Stimulated activated CD4-positive, alpha-beta T cell treated with anti-CD3 and anti-CD28 coated beads, TNF-alpha, amount 100 ng/mL, for 48 hours (primary cell): ENCODE measurements at regions not wholly inside any gene's neighbourhood (a gene's known extent, or its start where the extent isn't known, plus 50 kb on each side); places are given as distances from the start of the nearest gene placed in this dataset.

Experiments used
- DNase-seq, 3 donors: peaks; one replicate each; pipeline ENCODE4 v3.0.0-alpha.2; 2020; ENCODE audit warnings: low read depth in 3 of 3

DNA sequence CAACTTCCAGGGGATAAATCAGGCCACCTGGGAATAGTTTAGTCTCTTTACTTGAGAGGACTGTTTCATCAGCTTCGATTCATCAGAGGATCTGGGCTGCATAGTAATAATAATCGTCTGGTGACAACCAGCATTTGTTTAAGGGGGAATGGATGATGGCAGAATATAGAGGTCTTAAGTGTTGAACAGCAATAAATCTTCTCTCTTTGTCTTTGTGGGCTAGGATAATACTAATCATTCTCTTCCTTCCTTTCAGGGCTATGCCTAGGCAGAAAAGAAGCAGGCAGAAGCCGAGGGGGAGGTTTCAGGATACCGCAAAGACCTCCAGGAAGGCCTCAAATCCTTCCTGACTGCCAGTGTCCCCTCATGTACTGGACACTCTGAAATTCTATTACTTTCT is 150.4 kb upstream of the GAREM1 start:
- no peak for DNase-seq

DNA sequence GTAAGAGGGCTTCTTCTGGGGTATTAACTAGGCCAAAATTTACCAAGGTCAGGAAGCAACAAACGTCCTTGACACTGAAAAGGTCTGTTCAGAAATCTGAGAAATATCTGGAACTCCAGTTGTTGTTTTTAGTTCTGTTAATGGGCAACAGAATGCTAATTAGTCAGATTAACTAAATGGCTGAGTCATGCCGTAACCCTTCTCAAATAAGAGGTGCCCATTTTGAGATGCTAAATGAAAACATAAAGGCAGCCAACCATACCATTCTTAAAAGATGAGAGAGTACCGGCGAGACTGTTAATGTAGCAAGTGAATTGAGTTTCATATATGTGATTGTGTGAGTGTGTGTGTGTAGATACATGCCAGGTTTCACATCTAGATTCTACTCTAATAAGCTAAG is 147.9 kb upstream of the GAREM1 start:
- no peak for DNase-seq

DNA sequence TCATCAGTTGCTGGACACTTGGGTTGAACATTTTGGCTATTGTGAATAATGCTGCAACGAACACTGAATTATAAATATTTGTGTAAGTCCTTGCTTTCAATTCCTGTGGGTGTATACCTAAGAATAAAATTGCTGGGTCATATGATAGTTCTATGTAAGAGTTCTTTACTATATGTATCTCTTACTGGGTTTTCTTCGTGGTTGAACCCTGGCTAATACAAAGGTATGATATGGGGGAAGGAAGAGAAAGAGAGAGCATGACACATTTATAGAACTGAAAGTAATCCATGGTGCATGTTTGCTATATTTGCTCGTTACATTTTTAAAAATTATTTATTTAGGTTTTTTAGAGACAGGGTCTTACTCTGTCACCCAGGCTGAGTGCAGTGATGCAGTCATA is 143.1 kb upstream of the GAREM1 start:
- no peak for DNase-seq

DNA sequence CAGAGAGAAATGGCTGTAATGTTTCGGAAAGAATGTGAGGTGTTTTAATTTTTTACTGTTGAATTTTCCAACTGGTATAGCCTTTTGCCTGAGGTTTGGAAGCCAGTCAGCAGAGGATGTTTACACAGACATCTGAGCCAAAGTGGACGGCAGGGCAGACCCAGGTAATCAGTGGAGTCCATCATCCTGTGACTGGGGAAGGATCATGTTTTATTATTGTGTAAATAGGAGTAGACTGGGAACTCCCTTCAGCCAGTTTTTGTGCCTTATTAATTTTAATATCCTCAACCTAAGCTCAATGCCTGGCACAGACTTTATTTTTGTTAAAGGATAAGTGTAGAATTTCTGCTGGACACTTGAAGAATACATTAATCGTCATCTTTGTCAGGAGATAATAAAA is 142.0 kb upstream of the GAREM1 start:
- no peak for DNase-seq

DNA sequence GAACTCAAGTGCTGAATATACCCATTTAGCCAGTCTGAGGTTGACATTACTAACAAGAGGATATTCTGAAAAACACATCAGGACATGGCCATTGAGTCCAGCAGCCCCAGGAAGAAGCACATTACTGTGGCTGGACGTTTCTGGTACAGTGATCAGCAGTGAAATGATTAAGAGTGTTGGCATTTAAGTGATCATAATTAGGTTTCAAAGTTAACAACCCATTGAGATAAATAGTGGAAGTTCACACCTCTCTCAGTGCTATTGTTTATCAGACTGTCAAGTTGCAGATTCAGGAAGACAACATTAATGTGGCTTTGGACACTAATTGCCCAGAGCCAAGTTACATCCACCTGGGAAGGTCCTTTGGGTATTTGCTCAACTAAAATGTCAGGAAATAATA is 139.5 kb upstream of the GAREM1 start:
- no peak for DNase-seq

DNA sequence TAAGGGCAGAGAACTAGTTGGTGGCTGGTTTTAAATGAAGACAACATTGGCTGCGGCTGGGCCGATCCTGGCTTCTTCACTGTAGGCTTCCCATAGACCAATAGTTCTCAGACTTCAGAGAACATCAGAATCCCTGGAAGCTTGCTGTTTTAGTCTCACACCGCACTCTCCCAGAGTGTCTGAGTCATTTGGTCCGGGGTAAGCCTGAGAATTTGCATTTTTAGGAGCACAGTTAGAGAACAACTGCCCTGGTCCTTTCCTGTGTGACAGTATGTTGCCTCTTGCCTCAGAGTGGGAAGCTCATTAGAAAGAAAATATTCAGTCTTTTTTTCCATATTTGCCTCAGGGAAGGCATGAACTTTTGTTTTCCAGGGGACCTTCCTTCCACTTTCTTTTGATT is 137.1 kb upstream of the GAREM1 start:
- no peak for DNase-seq

DNA sequence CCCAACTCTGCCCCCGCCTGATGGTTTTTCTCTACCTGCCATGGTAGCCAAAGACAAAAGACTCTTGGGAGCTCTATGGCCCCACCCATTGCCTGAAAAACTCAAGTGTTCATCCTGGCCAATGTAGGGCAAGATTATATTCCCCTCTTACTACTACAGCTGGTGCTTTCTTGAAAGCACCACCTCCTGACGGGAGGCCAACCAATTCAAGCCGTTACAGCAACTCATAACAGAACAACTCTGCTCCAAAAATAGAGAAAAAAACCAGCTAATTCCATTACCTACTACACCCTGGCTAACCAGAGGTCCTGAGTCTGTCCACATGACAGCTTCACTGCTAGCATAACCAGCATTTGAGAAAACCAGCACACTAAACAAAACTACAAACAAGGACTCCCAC is 127.5 kb upstream of the GAREM1 start:
- DNase-seq, result no peak

DNA sequence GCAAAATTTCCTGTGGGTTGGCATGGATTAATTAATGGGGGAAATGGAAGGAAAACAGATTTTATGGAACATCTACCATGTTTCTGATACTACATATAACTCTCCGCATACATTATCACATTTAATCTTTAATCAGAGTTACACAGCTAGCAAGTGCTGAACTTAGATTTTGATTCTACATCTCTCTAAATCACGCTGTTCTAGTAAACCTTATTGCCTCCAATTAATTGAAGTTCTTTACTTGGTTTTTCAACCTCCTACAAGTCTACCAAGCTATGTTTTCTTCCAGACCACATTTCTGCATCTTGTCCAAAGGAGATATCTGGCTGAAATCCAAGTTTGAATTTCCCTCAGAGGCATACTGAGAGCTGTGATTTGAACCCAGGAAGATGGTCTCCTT is 125.8 kb upstream of the GAREM1 start:
- DNase-seq, result no peak

DNA sequence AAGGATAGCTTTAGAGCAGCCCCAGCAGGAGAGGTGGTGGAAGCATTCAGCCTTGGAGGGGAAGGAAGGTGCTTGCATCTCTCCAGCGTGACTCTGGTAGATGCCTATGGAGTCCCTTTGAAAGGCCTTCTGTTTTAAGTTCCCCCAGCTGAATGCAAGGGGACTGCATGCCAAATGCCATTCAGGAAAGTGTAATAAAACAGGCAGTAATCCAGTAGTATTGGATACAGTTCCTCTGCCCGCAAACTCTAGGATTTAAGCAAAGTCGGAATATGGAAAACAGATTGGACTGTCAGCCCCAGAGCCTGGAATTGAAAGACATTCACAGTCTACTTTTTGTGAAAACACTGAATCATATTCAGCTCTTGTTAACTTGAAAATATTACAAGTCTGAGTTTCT is 125.2 kb upstream of the GAREM1 start:
- no peak for DNase-seq

DNA sequence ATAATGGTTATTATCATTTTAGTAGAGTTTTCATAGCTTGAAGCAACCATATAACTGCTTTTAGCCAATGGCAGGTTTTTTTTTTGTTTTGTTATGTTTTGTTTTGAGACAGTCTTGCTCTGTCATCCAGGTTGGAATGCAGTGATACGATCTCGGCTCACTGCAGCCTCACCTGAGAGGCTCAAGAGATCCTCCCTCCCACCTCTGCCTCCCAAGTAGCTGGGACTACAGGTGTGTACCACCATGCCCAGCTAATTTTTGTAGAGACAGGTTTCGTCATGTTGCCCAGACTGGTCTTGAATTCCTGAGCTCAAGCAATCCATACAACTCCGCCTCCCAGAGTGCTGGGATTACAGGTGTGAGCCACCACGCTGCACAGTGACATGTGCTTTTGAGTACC is 117.5 kb upstream of the GAREM1 start:
- no peak for DNase-seq

DNA sequence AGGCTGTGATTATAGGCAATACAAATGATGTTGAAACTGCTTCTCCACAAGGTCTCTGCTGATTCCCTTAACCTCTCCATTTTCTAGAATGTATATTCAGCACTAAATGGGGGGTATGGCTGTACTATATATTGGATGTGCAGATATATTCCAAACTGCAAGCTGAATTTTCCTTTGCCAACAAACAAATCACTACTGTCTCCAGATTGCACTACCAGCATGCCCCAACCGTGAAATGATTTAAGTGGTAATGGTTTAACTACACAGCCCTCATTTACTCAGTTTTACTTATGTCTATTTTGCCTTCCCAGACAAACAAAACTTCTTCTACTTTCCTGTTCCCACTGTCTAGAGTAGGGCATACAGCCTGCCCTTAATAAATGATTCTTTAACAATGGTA is 112.7 kb upstream of the GAREM1 start:
- no peak for DNase-seq

DNA sequence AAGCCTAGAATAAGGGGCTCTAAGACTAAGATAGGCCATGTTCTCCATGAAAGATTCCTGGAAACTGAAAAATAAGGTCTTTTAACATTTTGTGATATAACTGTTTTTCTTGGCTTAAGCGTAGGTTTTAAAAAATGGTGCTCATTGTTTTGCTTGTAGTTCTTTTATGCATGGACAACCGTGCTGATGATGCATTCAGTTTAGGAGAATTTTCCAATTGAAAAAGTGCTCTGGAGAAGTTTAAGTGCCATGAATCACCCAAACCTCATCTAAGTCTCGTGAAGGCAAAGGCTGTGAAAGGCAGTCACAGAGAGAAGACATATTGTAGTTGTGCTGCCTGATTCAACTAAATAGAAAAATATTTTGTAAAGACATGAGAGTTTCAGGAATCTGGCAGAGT is 111.8 kb upstream of the GAREM1 start:
- no peak for DNase-seq

DNA sequence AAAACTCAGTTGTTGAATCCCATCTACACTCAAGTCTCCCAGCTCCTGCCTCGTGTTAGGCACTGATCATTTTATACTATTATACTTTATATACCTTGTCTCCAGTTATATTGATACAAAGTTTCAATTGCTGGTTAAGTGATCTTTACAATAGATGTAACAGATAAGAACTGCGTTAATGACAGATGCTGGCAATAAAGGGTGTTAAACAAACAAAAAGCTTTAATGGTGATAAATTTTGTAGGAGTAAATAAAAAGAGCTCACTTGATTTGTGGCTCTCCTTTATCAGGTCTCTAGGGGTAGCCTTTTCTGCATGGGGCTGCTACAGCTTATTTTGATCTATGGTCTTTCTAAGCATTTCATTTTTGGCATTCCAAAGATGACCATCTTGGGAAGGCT is 106.9 kb upstream of the GAREM1 start:
- no peak for DNase-seq

DNA sequence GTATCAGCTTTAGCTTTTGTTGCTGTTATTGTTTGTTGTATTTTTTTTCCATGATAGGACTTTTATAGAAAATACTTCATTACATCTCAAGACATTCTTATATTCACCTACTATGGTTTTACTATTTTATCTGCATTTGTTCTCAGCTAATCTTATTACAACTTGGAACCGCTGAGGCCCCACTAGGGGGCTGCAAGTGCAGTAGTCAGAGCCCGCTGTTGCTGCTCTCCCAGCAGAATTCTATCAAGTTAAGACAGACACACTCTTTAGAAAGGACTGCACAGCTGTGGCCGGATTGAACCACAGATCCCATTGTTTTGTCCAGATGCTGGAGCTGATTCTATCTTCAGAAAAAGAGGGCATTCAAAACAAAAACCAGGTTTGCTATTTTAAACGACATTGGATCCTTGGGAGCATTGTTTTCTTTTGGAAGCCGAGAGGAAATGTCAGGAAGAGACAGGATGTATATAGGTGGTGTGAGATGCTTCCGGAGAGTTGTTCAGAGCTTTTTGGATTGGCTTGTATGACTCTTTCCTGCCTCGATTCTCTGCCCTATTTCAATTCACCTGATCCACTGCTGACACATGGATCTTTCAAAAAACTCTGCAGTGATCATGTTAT is 105.7 kb upstream of the GAREM1 start:
- DNase-seq, result no peak

DNA sequence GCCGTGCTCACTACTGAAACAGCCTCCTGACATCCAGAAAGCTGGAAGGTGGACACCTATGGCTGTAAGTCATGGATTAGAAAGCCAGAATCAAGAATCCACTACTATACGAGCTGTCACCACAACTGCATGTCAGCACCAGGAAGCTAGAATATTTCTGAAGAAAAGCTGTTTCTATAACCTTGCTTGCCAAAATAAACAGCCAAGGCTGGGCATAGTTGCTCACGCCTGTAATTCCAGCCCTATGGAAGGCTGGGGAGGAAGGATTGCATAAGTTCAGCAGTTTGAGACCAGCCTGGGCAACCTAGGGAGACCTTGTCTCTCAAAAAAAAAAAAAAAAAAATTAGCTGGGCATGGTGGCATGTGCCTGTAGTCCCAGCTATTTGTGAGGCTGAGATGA is 96.3 kb upstream of the GAREM1 start:
- DNase-seq, result no peak

DNA sequence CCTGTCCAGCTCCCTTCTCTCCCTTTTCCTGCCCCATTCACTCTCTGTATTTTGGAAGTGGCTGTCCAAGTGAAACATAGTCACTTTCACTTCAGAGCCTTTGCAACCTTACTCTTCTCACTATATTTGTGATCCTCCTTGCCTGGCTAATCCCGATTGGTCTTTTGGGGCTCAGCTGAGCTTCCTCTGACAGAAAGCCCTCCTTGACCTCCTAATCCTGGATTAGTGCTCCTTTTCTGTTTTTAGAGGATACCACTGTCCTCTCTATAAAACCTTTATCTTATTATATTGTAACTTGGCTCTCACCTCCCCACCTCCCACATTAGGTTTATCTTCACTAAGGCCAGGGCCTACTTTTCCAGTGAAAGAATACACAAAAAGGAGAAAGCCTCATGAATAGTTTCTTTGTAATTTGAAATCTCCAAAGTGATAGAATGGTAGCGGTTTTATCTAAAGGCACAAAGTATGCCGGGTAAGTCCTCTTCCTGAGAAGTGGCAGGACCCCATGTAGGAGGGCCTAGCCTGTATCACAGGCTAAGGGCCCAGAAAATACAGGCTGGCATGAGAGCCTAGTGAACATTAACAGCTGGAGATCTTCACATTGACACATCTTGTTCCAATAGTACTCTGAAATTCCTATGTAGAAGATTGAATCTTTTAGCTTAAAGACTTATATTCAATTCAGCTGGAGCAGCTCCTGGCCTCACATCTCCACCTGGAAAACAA is 83.1 kb upstream of the GAREM1 start:
- no peak for DNase-seq

DNA sequence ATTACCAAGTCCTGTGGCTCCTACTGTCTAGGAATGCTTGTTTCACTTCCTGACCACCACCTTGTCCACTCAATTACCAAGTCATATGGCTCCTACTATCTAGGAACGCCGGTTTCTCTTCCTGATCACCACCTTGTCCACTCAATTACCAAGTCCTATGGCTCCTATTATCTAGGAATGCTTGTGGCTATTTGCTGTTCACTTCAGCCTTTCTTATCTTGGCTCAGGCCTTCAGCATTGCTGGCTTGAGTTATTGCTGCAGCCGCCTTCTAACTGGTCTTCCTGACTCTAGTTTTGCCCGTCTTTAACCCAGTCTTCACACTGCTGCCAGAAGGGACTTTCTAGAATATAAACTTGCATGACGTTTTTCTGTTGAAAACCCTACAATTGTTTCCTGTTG is 82.5 kb upstream of the GAREM1 start:
- no peak for DNase-seq

DNA sequence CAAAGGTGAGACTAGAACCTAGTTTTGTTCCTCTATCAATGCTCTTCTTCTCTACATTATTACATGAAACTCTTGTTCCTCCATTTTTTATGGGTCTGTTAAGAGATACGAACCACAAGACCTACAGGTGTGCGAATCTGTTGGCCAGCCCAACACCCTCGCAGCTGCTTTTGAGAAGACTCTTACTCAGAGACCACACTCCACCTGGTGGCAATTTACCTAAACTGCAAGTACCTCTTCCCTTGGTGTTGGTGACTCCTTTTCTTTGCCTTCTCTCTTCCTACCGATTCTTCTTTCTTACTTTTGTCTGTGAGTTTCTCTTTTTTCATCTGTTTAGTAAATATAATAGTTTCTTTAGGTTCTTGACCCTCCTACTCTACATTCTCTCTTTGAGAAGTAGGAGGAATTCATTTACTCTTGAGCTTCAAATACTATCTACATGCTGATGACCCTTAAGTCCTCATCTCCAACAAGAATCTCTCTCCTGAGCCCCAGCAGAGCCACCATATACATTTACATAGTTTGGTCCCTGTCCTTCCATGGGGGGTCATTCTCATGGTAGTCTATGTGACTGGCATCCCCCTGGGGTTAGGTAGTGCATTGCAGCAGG is 81.8 kb upstream of the GAREM1 start:
- DNase-seq, result peak; percentile 5 to 40 (median 27)

DNA sequence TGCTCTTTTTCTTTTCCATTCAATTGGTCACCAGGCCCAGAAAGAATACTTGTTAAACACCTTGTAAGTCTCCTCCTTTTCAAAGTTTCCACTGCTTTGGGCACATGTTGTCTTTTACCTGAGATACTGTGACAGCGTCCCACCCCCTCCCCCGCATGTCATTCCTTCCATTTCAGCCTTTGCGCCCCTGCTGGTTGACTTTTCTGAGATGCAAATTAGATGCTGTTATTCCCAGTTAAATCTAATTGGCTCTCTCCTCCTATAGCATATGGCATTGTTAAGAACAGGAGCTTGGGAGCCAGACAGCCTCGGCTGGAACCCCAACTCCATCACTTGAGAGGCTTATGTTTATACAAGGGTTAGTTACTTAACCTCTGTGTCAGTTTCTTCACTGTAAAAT is 80.3 kb upstream of the GAREM1 start:
- DNase-seq, result no peak

DNA sequence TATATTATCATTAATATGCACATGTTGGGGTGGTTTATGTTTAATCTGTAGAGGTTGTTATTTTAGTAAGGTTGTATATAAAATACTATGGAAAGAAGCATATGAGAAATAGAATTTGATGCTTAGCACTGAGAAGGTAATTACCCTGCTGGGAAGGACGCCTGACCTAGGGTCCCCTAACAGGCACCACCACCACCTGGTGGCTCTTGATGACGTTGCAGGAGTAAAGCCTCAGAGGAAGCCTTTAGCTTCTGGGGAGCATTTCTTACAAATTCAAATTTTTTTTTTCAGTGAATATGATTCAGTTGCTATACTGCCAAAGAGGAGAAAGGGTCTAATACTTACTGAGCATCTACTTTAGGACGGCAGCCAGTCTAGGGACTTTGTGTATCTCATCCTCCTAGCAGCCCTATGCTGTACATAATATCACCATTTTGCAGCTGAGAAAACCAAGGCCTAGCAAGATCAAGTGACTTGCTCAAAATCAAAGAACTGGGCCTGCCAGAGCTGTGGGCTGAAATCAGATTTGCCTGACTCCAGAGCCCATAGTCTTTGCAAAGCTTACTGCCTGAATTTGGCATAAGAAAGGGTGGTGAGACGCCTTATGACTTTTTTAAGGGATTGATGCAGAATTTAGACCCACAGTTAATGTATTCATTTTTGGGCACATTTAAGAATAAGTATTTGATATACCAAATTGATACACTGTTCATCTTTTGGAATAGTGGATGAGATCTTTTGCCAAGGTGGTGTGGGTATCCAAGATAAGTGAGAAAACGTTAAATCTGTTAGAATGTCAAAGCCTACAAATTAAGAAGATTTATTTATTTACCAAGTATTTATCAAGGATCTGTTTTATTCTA is 78.8 kb upstream of the GAREM1 start:
- DNase-seq, result peak in 2 of 3 donors; percentile 19 to 21

DNA sequence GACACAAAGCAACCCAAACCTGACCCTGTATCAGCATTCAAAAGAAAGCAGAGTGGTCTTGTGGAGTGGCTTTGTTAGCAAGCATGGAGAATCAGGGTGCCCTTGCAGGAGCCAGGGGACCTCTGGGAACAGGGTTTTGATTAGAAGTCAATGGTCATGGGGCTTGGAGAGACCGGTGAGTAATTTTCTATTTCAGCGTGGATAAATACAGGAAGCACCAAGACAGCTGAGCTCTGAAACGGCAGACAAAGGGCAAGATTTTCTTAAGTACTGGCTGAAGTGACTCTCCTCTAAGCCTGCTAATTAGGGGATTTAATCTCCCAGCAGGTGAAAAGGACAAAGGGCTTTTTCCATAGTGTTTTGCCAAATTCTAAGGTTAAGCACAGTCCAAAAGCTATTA is 78.0 kb upstream of the GAREM1 start:
- no peak for DNase-seq

DNA sequence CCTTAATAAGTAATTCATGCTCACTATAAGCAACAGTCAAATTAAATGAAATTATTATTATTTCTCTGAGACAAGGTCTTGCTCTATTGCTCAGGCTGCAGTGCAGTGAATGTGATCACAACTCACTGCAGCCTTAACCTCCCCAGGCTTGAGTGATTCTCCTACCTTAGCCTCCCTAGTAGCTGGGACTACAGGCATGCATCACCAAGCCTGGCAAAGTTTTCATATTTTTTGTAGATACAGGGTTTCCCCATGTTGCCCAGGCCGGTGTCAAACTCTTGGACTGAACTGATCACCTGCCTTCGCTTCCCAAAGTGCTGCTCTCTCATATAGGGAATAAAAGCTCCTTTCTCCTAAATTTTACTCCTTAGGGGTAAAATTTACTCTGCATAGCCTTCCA is 74.9 kb upstream of the GAREM1 start:
- no peak for DNase-seq

DNA sequence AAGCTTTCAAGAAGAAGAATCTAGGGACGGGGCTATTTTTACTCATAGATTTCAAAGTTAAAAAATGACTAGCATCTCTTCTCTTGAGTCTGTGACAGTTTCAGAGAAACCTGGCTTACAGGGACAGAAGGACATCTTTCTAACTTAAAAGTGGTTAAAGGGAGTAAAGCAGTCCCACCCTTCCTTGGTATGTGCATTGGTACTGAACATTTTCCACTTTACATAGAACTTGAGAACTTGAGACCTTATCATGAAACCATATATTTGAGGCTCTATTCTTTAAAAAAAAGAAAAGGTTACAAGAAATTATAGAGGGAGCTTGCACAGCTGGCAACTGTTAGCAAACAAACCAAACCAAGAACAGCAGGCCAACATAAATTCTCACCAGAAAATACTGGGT is 73.4 kb upstream of the GAREM1 start:
- no peak for DNase-seq
